ENCODE measurements at regions not wholly inside any gene's neighbourhood (a gene's known extent, or its start where the extent isn't known, plus 50 kb on each side); places are given as distances from the start of the nearest gene placed in this dataset.

- TF ChIP-seq CTCF (conservative IDR thresholded peaks at IDR 0.05), result no peak
- no peak overlapping the region for H3K27ac ChIP-seq
These were observed 653.3 kb upstream of the PKDCC start for GRCh38 chr2:41394541-41394940.

- no peak for TF ChIP-seq CTCF (conservative IDR thresholded peaks at IDR 0.05)
- H3K27ac ChIP-seq, result no peak overlapping the region
These were observed 652.1 kb upstream of the PKDCC start for GRCh38 chr2:41395692-41396091.

- no peak for TF ChIP-seq CTCF (conservative IDR thresholded peaks at IDR 0.05)
- no peak overlapping the region for H3K27ac ChIP-seq
These were observed 648.3 kb upstream of the PKDCC start for GRCh38 chr2:41399437-41400087.

DNA sequence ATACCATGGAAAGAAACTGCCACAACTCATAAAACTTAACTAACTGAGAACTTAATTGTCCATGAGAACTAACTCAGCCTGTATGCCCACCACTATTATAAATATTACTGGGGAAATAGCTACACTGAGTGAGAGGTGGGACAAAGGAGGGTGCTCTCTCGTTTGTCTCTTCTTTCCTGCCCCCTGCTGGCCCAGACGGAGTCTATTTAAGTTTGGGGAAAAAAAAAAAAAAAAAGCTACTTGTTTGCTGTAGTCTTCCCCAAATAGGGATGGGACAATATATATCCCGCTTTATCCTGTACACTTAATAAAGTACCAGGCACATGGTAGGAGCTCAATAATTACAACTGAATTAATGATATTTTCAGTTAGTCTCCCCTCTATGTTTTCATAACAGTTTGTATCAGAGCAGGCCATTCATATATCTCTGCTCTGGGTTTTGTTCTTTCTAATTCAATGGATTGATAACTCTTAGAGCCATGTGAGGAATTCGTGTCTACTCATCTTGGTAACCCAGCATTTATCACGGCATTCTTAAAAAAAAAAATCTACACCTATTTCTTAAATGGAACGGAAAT lies 647.6 kb upstream of the PKDCC start:
- peak; percentile 49 for TF ChIP-seq CTCF (conservative IDR thresholded peaks at IDR 0.05)
- H3K27ac ChIP-seq, result no peak overlapping the region

- no peak overlapping the region for H3K27ac ChIP-seq
These were observed 642.4 kb upstream of the PKDCC start for GRCh38 chr2:41405441-41405840.

DNA sequence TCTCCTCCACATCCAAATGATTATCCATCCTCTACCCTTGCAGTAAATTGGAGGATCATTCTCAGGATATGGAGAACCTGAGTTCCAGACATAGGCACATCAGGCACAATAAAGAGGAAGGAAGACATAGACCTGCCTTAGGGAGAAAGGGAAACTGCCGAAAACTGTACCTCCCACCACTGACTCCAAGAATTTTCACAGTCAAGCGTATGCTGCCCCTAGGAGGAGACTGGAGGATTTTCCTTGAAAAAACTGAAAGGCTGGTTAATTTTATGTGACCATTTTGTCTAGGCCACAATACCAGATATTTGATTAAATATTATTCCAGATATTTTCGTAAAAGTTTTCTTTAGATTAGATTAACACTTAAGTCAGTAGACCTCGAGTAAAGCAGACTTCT lies 638.5 kb upstream of the PKDCC start:
- H3K27ac ChIP-seq, result no peak overlapping the region
- TF ChIP-seq CTCF (conservative IDR thresholded peaks at IDR 0.05), result no peak

More at GRCh38 chr2:41405441-41405840, 642.4 kb upstream of the PKDCC start:
- no peak for TF ChIP-seq CTCF (conservative IDR thresholded peaks at IDR 0.05)

- peak; percentile 62 for TF ChIP-seq CTCF (conservative IDR thresholded peaks at IDR 0.05)
- H3K27ac ChIP-seq, result no peak overlapping the region
These were observed 637.8 kb upstream of the PKDCC start for GRCh38 chr2:41410011-41410410.

Data from VCaP (cell line).